ENCODE measurements at regions not wholly inside any gene's neighbourhood (a gene's known extent, or its start where the extent isn't known, plus 50 kb on each side); places are given as distances from the start of the nearest gene placed in this dataset.

GRCh38 chr5:164324239-164324638, 818.8 kb downstream of the MAT2B start:
- WGBS, result 57% methylated on average over 2 of the region's 2 CpGs
- Histone ChIP-seq H3K27ac (ENCODE audit: low read depth in 1 of 2, low read length in 2 of 2) (no peak overlapping the region), H3K4me3 (ENCODE audit: low read depth in 1 of 3, low read length in 3 of 3) (no peak overlapping the region), H3K9ac (ENCODE audit: low read depth in 1 of 2, low read length in 2 of 2) (no peak overlapping the region), H3K4me1 (ENCODE audit: control insufficient read depth in 4 of 4, insufficient read depth in 4 of 4, low read length in 3 of 4) (no peaks in the 10 kb centered on the region), H3K9me3 (ENCODE audit: control insufficient read depth in 4 of 4, low read length in 3 of 4) (peaks cover 0 to 5% (median 2%) of the 10 kb centered on the region in 4 donors), H3K36me3 (ENCODE audit: control insufficient read depth in 4 of 4, insufficient read depth in 3 of 4, low read depth in 1 of 4, low read length in 3 of 4) (no peaks in the 10 kb centered on the region), H3K27me3 (ENCODE audit: control insufficient read depth in 4 of 4, insufficient read depth in 4 of 4, low read length in 3 of 4) (no peaks in the 10 kb centered on the region)
- TF ChIP-seq RAD21 (IDR thresholded peaks at IDR 0.05) (no peak), SP1 (IDR thresholded peaks at IDR 0.05) (no peak), NR2F2 (IDR thresholded peaks at IDR 0.05) (no peak), FOXA2 (IDR thresholded peaks at IDR 0.05) (no peak), HNF4G (IDR thresholded peaks at IDR 0.05) (no peak), JUND (IDR thresholded peaks at IDR 0.05) (no peak), GABPA (IDR thresholded peaks at IDR 0.05 in 1 of 2, conservative IDR thresholded peaks at IDR 0.05 in 1 of 2) (no peak), EGR1 (IDR thresholded peaks at IDR 0.05; ENCODE audit: low read depth in 2 of 2) (no peak), ATF3 (IDR thresholded peaks at IDR 0.05) (no peak), RXRA (IDR thresholded peaks at IDR 0.05) (no peak), YY1 (IDR thresholded peaks at IDR 0.05) (no peak), TAF1 (conservative IDR thresholded peaks at IDR 0.05) (no peak), HNF4A (conservative IDR thresholded peaks at IDR 0.05) (no peak), ZBTB33 (IDR thresholded peaks at IDR 0.05) (no peak), FOXA1 (IDR thresholded peaks at IDR 0.05) (no peak)
- TF ChIP-seq, protein P1, sequence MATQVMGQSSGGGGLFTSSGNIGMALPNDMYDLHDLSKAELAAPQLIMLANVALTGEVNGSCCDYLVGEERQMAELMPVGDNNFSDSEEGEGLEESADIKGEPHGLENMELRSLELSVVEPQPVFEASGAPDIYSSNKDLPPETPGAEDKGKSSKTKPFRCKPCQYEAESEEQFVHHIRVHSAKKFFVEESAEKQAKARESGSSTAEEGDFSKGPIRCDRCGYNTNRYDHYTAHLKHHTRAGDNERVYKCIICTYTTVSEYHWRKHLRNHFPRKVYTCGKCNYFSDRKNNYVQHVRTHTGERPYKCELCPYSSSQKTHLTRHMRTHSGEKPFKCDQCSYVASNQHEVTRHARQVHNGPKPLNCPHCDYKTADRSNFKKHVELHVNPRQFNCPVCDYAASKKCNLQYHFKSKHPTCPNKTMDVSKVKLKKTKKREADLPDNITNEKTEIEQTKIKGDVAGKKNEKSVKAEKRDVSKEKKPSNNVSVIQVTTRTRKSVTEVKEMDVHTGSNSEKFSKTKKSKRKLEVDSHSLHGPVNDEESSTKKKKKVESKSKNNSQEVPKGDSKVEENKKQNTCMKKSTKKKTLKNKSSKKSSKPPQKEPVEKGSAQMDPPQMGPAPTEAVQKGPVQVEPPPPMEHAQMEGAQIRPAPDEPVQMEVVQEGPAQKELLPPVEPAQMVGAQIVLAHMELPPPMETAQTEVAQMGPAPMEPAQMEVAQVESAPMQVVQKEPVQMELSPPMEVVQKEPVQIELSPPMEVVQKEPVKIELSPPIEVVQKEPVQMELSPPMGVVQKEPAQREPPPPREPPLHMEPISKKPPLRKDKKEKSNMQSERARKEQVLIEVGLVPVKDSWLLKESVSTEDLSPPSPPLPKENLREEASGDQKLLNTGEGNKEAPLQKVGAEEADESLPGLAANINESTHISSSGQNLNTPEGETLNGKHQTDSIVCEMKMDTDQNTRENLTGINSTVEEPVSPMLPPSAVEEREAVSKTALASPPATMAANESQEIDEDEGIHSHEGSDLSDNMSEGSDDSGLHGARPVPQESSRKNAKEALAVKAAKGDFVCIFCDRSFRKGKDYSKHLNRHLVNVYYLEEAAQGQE (IDR thresholded peaks at IDR 0.05), result no peak
- TF ChIP-seq, protein P2, sequence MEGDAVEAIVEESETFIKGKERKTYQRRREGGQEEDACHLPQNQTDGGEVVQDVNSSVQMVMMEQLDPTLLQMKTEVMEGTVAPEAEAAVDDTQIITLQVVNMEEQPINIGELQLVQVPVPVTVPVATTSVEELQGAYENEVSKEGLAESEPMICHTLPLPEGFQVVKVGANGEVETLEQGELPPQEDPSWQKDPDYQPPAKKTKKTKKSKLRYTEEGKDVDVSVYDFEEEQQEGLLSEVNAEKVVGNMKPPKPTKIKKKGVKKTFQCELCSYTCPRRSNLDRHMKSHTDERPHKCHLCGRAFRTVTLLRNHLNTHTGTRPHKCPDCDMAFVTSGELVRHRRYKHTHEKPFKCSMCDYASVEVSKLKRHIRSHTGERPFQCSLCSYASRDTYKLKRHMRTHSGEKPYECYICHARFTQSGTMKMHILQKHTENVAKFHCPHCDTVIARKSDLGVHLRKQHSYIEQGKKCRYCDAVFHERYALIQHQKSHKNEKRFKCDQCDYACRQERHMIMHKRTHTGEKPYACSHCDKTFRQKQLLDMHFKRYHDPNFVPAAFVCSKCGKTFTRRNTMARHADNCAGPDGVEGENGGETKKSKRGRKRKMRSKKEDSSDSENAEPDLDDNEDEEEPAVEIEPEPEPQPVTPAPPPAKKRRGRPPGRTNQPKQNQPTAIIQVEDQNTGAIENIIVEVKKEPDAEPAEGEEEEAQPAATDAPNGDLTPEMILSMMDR (IDR thresholded peaks at IDR 0.05; ENCODE audit: low read depth, low read length, missing input control), result no peak
- TF ChIP-seq, protein P3, sequence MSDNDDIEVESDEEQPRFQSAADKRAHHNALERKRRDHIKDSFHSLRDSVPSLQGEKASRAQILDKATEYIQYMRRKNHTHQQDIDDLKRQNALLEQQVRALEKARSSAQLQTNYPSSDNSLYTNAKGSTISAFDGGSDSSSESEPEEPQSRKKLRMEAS (IDR thresholded peaks at IDR 0.05), result no peak
- no peak for DNase-seq (ENCODE audit: low spot score)

Data from liver (tissue), 8 donors.